Bronchial epithelial cell (primary cell): ENCODE measurements at regions not wholly inside any gene's neighbourhood (a gene's known extent, or its start where the extent isn't known, plus 50 kb on each side); places are given as distances from the start of the nearest gene placed in this dataset.

Experiments used
- DNase-seq: peaks from one replicate; pipeline ENCODE4 v3.0.0-alpha.2; 2010; ENCODE audit warnings: low read depth
- FAIRE-seq: peaks from 2 replicates; lab custom pipeline; 2011; peaks lifted over from hg19 to GRCh38; lab: Jason Lieb, UNC
- H3K27me3 ChIP-seq: 2 replicates; pipeline ENCODE4 v1.5.1; 2011; ENCODE audit warnings: low read length; ENCODE audit not compliant: control insufficient read depth, insufficient read depth
- H3K36me3 ChIP-seq: 2 replicates; pipeline ENCODE4 v1.5.1; 2011; ENCODE audit warnings: low read length; ENCODE audit not compliant: control insufficient read depth, insufficient read depth
- H3K4me3 ChIP-seq: 2 replicates; pipeline ENCODE4 v1.5.1; 2011; ENCODE audit warnings: mild to moderate bottlenecking, low read depth, low read length, control low read depth
- TF ChIP-seq, protein P1 (sequence below): IDR thresholded peaks from 2 replicates; pipeline ENCODE4 v1.5.1; 2011; ENCODE audit warnings: mild to moderate bottlenecking, moderate library complexity, low read length, control low read depth, inconsistent platforms; ENCODE audit not compliant: insufficient read depth, severe bottlenecking

DNA sequence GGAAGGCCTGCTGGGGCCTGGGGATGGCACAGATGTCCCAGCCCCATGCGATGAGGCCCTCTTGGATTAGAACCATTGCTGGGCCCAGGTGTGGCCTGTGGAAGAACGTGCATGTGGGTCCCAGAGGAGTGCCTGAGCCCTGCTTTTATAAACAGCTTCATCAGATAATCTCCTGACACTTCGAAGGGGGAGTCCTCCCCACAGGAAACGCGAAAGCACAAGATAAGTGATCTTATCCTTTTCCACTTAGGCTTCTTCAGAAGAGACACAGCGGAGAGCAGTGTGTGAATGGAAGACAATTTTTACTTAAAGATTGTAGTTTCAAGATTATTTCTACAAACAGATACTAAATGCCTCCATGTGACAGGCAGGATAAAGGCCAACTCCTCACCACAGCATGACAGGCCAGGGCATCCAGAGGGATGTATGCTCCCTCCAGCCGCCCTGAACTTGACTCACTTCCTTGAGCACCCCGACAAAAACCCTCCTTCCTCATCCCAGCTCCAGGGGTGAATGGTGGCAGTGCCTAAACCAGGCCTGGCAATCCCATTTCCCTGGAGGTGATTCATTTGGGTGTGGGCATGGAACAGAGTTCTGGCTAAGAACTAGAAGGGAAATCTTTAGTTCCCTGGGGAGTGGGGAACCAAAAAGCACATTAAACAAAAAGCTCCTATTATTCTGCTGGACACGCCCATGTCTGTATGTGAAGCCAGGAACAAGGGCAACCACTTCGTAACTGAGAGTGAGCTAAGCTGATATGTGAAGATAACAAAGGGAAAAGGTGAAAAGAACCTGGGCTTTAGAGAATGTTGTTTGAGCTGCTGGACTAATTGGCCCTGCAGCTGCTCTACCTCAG is 56.2 kb upstream of the TMEM163 start:
- TF ChIP-seq, protein P1, sequence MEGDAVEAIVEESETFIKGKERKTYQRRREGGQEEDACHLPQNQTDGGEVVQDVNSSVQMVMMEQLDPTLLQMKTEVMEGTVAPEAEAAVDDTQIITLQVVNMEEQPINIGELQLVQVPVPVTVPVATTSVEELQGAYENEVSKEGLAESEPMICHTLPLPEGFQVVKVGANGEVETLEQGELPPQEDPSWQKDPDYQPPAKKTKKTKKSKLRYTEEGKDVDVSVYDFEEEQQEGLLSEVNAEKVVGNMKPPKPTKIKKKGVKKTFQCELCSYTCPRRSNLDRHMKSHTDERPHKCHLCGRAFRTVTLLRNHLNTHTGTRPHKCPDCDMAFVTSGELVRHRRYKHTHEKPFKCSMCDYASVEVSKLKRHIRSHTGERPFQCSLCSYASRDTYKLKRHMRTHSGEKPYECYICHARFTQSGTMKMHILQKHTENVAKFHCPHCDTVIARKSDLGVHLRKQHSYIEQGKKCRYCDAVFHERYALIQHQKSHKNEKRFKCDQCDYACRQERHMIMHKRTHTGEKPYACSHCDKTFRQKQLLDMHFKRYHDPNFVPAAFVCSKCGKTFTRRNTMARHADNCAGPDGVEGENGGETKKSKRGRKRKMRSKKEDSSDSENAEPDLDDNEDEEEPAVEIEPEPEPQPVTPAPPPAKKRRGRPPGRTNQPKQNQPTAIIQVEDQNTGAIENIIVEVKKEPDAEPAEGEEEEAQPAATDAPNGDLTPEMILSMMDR = no peak
- peak; percentile 89 for DNase-seq
- Histone ChIP-seq H3K36me3 (no peaks in the 10 kb centered on the region), H3K27me3 (no peaks in the 10 kb centered on the region), H3K4me3 (no peak overlapping the region)
- peak; percentile 83 for FAIRE-seq

DNA sequence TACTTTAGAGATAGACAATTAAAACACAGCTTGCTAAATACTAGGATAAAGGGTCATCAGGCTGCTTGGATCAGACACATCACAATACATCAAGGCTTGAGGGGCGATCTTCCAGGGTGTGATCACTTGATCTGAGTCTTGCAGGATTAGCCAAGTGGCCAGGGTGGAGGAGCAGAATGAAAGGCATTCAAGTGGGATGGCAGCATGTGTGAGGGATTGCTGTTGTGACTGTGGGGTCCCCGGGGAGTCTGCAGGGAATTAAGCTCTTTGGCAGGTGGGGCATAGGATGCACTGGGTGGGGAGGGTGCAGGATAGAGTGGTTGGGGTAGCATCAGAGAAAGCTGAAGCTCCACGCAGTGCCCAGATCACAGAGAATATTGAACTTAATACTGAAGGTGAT is 58.0 kb upstream of the TMEM163 start:
- Histone ChIP-seq H3K4me3 (no peak overlapping the region), H3K27me3 (no peaks in the 10 kb centered on the region), H3K36me3 (no peaks in the 10 kb centered on the region)
- TF ChIP-seq, protein P1 = no peak
- DNase-seq (no peak), FAIRE-seq (no peak)

DNA sequence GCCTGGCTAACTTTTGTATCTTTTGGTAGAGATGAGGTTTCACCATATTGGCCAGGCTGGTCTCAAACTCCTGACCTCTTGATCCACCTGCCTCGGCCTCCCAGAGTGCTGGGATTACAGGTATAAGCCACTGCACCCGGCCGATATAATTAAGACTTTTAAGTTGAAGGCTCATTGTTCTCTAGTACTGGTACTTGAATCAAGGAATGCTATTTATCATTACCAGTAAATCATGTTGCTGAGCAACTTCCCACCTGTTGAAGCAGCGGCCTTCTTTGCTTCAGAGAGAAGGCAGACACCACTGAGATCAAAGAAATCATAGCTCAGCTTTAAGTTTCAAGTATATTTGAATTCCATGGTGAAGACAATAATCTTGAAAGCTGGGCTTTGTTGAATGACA is 58.8 kb upstream of the TMEM163 start:
- Histone ChIP-seq H3K27me3 (no peaks in the 10 kb centered on the region), H3K4me3 (no peak overlapping the region), H3K36me3 (no peaks in the 10 kb centered on the region)
- DNase-seq (no peak), FAIRE-seq (no peak)
- TF ChIP-seq, protein P1 = no peak

DNA sequence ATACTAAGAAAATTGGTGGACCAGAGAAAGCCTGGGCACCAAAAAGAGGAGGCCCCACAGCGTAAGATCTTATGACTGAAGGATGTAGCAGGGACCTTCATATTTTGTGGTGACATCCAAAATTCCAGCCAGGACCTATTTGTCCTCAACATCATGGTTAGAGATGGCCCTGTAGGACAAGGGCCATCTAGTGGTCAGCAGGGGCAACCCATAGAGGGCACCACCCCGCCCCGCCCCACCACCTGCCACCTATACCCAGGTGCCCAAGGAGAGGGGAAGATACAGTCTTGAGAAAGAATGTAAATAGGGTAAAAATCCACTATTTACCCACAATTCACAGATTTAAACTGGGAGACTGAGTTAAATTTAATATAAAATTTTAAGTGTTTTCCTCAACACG is 59.6 kb upstream of the TMEM163 start:
- FAIRE-seq (no peak), DNase-seq (no peak)
- Histone ChIP-seq H3K27me3 (no peaks in the 10 kb centered on the region), H3K36me3 (no peaks in the 10 kb centered on the region), H3K4me3 (no peak overlapping the region)
- TF ChIP-seq, protein P1 = no peak

DNA sequence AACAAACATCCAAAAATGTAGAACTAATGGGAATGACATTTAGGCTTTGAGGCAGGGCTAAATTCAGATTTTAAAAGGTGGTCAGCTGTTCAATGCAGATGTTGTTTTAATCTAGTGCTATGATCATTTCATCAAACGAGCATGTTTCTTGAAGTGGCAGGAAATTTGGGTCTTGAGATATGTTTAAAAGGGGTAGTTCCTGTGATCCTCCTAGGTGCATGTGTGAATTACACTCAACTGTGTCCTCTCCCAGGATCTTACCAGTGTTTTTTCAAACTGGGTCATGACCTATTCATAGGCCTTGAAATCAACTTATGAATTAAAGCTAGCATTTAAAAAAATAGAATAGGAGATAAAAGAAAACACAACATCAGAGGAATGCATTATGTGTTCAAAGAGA is 57.4 kb upstream of the ACMSD start:
- Histone ChIP-seq H3K27me3 (no peaks in the 10 kb centered on the region), H3K4me3 (no peak overlapping the region), H3K36me3 (no peaks in the 10 kb centered on the region)
- FAIRE-seq = no peak
- DNase-seq = no peak
- TF ChIP-seq, protein P1 = no peak
